ENCODE measurements at regions not wholly inside any gene's neighbourhood (a gene's known extent, or its start where the extent isn't known, plus 50 kb on each side); places are given as distances from the start of the nearest gene placed in this dataset.
"Not testable (repeated sequence)": the region's sequence is repeated elsewhere in the genome, so short reads cannot be mapped to it uniquely, and the experiment has no call there.

DNA sequence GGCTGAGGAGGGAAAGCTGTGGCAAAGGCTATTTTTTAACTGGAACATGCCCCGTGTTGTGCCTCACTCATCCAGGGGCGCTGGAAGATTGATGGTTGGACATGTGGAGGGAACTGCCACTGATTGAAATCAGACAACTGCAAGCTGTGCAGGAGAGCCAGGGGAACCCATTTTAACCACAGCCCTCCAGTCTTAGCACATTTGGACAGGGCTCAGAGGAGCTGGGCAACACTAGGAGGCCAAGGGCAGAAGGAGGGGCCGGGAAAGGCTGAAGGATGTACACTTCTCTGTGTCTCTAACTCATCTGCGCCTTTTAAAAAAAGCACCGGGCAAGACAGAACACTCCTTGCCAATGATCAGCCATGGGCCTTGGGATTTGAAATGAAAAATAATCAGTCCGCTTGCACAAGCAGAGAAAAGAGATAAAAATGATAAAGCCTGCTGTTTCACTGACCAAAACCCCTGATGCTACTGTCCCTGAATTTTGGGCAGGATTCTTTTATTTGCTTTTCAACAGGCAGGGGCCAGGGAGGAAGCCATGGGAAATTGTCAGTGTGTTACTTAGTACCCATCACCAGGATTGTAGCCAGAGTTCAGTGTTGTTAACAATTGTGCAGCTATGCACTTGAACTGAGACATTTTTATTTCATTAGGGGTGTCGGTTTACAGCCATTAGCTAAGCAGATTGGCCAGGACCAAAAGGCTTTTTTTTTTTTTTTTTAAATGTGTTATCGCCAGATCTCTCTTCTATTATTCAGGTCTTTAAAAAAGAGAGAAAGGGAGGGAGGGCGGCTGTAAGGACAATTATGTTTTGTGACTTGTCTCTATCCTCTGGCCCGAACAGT lies 109.3 kb upstream of the EYA4 start:
- intact Hi-C loops (cut with DNase I; ENCODE audit: low total_unique reads), result no loop called here
- Histone ChIP-seq H3K36me3 (no peaks in the 10 kb centered on the region), H3K4me3 (no peak overlapping the region), H3K27me3 (replicated peaks in 1 of 7) (no peaks in the 10 kb centered on the region), H3K27ac (no peak overlapping the region), H3K4me1 (no peaks in the 10 kb centered on the region), H3K9me3 (no peaks in the 10 kb centered on the region)
- TF ChIP-seq, protein P1, sequence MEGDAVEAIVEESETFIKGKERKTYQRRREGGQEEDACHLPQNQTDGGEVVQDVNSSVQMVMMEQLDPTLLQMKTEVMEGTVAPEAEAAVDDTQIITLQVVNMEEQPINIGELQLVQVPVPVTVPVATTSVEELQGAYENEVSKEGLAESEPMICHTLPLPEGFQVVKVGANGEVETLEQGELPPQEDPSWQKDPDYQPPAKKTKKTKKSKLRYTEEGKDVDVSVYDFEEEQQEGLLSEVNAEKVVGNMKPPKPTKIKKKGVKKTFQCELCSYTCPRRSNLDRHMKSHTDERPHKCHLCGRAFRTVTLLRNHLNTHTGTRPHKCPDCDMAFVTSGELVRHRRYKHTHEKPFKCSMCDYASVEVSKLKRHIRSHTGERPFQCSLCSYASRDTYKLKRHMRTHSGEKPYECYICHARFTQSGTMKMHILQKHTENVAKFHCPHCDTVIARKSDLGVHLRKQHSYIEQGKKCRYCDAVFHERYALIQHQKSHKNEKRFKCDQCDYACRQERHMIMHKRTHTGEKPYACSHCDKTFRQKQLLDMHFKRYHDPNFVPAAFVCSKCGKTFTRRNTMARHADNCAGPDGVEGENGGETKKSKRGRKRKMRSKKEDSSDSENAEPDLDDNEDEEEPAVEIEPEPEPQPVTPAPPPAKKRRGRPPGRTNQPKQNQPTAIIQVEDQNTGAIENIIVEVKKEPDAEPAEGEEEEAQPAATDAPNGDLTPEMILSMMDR (IDR thresholded peaks at IDR 0.05 in 8 of 11, conservative IDR thresholded peaks at IDR 0.05 in 3 of 11), result no peak
- TF ChIP-seq POLR2AphosphoS5 (IDR thresholded peaks at IDR 0.05), result no peak
- no peak for TF ChIP-seq POLR2A (IDR thresholded peaks at IDR 0.05)
- DNase-seq, result no peak
- WGBS, 5 donors, result 80 to 86% (median 81%) methylated on average over 10 of the region's 10 CpGs

DNA sequence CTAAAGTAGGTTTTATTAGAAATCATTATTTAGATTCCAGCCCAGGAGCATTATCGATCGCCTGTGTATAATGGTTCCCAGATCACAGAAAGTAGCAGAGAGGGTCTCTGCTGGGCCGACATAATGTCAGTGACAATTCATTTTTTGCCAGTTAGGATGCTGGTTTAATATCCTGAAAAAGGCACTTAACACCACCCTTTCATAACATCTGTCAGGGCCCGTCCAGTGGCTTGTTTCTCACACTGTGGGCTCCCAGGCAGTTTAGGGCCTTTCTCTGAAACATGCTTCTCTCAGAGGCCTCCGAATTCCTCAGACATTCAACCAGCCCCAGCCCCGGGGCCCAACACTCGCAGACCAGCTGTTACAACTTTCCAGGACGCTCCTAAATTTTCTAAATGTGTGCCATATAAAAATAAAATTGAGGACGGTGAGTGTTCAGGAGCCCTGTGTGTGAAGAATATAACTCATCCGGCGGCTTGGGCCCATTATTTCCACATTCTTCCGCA lies 108.6 kb upstream of the EYA4 start:
- Histone ChIP-seq H3K27me3 (replicated peaks in 1 of 7) (no peaks in the 10 kb centered on the region), H3K27ac (no peak overlapping the region), H3K4me3 (no peak overlapping the region), H3K9me3 (no peaks in the 10 kb centered on the region), H3K36me3 (no peaks in the 10 kb centered on the region), H3K4me1 (no peaks in the 10 kb centered on the region)
- 84 to 90% (median 88%) methylated on average over 12 of the region's 12 CpGs for WGBS, 5 donors
- TF ChIP-seq POLR2A (IDR thresholded peaks at IDR 0.05) (no peak), POLR2AphosphoS5 (IDR thresholded peaks at IDR 0.05) (no peak)
- TF ChIP-seq, protein P1 (IDR thresholded peaks at IDR 0.05 in 8 of 11, conservative IDR thresholded peaks at IDR 0.05 in 3 of 11), result no peak
- intact Hi-C loops (cut with DNase I; ENCODE audit: low total_unique reads), result no loop called here
- no peak for DNase-seq

DNA sequence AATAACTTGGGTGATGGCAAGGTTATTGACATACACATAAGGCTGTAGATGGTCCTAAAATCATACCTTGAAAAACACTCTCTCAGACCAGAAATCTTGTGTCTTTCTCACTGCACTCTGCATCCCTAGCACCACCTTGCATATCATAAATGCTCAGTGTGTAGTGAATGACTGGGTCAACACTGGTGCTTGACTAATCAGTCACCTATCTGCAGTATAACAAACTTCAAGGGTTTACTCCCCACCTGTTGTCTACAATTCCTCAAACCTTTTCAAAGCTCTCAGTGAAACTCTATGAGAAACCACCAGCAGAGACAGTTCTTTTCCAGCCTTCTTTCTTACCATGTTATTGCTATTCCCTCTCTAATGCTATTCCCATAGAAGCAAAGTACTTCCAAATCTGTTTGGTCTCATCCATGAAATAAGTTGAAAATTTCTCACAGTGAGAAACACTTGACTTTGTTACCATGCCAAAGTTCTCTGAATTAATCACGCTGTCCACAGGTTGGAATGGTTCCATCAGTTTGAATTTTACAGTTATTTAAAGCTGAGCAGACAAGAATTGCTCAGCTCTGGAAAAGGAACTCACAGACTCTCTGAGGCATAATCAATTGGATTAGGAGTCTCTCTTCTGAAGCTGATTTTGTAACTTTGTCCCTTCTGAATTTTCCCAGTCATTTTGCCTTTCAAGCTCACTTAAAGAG lies 104.8 kb upstream of the EYA4 start:
- Histone ChIP-seq H3K9me3 (peaks cover 0 to 4% (median 0%) of the 10 kb centered on the region in 8 donors), H3K4me3 (no peak overlapping the region), H3K36me3 (no peaks in the 10 kb centered on the region), H3K27ac (no peak overlapping the region), H3K4me1 (no peaks in the 10 kb centered on the region), H3K27me3 (replicated peaks in 1 of 7) (no peaks in the 10 kb centered on the region)
- intact Hi-C loops (cut with DNase I; ENCODE audit: low total_unique reads), result no loop called here
- no peak for DNase-seq
- TF ChIP-seq POLR2A (IDR thresholded peaks at IDR 0.05), result no peak
- TF ChIP-seq POLR2AphosphoS5 (IDR thresholded peaks at IDR 0.05), result no peak
- TF ChIP-seq, protein P1 (IDR thresholded peaks at IDR 0.05 in 8 of 11, conservative IDR thresholded peaks at IDR 0.05 in 3 of 11), result no peak
- 41 to 78% (median 71%) methylated on average over 1 of the region's 1 CpG for WGBS, 5 donors

DNA sequence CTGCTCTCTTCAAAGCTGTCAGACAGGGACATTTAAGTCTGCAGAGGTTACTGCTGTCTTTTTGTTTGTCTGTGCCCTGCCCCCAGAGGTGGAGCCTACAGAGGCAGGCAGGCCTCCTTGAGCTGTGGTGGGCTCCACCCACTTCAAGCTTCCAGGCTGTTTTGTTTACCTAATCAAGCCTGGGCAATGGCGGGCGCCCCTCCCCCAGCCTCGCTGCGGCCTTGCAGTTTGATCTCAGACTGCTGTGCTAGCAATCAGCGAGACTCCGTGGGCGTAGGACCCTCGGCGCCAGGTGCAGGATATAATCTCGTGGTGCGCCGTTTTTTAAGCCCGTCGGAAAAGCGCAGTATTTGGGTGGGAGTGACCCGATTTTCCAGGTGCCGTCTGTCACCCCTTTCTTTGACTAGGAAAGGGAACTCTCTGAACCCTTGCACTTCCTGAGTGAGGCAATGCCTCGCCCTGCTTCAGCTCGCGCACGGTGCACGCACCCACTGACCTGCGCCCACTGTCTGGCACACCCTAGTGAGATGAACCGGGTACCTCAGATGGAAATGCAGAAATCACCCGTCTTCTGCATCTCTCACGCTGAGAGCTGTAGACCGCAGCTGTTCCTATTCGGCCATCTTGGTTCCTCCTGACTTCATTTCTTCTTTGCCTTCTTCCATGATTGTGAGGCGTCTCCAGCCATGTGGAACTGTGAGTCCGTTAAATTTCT lies 93.5 kb upstream of the EYA4 start:
- H3K4me1 ChIP-seq; H3K27me3 ChIP-seq (replicated peaks in 1 of 7); intact Hi-C loops (cut with DNase I; ENCODE audit: low total_unique reads); H3K36me3 ChIP-seq; H3K27ac ChIP-seq; H3K9me3 ChIP-seq; DNase-seq; H3K4me3 ChIP-seq: not testable (repeated sequence)
- WGBS, 5 donors, result 86 to 95% (median 88%) methylated on average over 30 of the region's 30 CpGs

Measured in spleen (tissue), 11 donors.